SK-N-MC (cell line): ENCODE measurements at regions not wholly inside any gene's neighbourhood (a gene's known extent, or its start where the extent isn't known, plus 50 kb on each side); places are given as distances from the start of the nearest gene placed in this dataset.

Experiments used
- EZH2 ChIP-seq: fragments of 200-600 bp; sonication (generic); IDR thresholded peaks from one replicate; pipeline ENCODE4 v1.6.1; 2017; ENCODE audit warnings: antibody characterized with exemption
- POLR2AphosphoS5 ChIP-seq: IDR thresholded peaks from 2 replicates; pipeline ENCODE4 v1.6.1; 2012; ENCODE audit warnings: mild to moderate bottlenecking, low read depth, low read length, borderline replicate concordance

GRCh38 chr18:3388323-3388722 is 61.6 kb upstream of the TGIF1 start:
- TF ChIP-seq POLR2AphosphoS5 = no peak
- no peak for TF ChIP-seq EZH2
